Keratinocyte (primary cell): ENCODE measurements at regions not wholly inside any gene's neighbourhood (a gene's known extent, or its start where the extent isn't known, plus 50 kb on each side); places are given as distances from the start of the nearest gene placed in this dataset.

Experiments
- DNase-seq: peaks from one replicate; pipeline ENCODE4 v3.0.0-alpha.2; 2011; ENCODE audit warnings: low read depth, missing footprints, low spot score
- FAIRE-seq: peaks from 2 replicates; lab custom pipeline; 2011; peaks lifted over from hg19 to GRCh38; lab: Jason Lieb, UNC
- H2AFZ ChIP-seq: 2 replicates; pipeline ENCODE4 v1.6.0; 2012; ENCODE audit warnings: low read length, control low read depth, inconsistent platforms; ENCODE audit not compliant: control insufficient read depth
- H3K27ac ChIP-seq: 2 replicates; pipeline ENCODE4 v1.5.1; 2011; ENCODE audit warnings: low read length; ENCODE audit not compliant: control insufficient read depth, insufficient read depth
- H3K27me3 ChIP-seq: 3 replicates; pipeline ENCODE4 v1.6.0; 2011; ENCODE audit warnings: low read length; ENCODE audit not compliant: control insufficient read depth, insufficient read depth; ENCODE audit errors: extremely low read depth
- H3K36me3 ChIP-seq, 2 experiments: 2 replicates in 1 of 2; 3 replicates in 1 of 2; pipeline ENCODE4 v1.5.1; 2011; ENCODE audit warnings: low read length in 2 of 2, mild to moderate bottlenecking in 1 of 2; ENCODE audit not compliant: control insufficient read depth in 2 of 2, insufficient read depth in 2 of 2; ENCODE audit errors: extremely low read depth in 1 of 2
- H3K4me1 ChIP-seq: 3 replicates; pipeline ENCODE4 v1.5.1; 2011; ENCODE audit warnings: low read length; ENCODE audit not compliant: control insufficient read depth, insufficient read depth; ENCODE audit errors: extremely low read depth
- H3K4me2 ChIP-seq: 3 replicates; pipeline ENCODE4 v1.6.0; 2011; ENCODE audit warnings: low read depth, low read length; ENCODE audit not compliant: control insufficient read depth, insufficient read depth; ENCODE audit errors: extremely low read depth
- H3K4me3 ChIP-seq, 3 experiments: fragments of 200-600 bp in 1 of 3; sonication (generic) in 1 of 3; 2 replicates in 2 of 3; 3 replicates in 1 of 3; pipeline ENCODE4 v1.5.1; 2011 to 2016; ENCODE audit warnings: low read length in 3 of 3, mild to moderate bottlenecking in 3 of 3, control low read depth in 2 of 3, inconsistent platforms in 1 of 3, low read depth in 1 of 3, mixed read lengths in 1 of 3, mixed run types in 1 of 3, moderate library complexity in 1 of 3; ENCODE audit not compliant: control insufficient read depth in 2 of 3, insufficient read depth in 2 of 3; ENCODE audit errors: extremely low read depth in 1 of 3
- H3K79me2 ChIP-seq: 2 replicates; pipeline ENCODE4 v1.6.0; 2012; ENCODE audit warnings: low read length; ENCODE audit not compliant: control insufficient read depth, insufficient read depth
- H3K9ac ChIP-seq: 3 replicates; pipeline ENCODE4 v1.6.0; 2011; ENCODE audit warnings: low read length; ENCODE audit not compliant: control insufficient read depth, insufficient read depth; ENCODE audit errors: extremely low read depth
- H3K9me1 ChIP-seq: 3 replicates; pipeline ENCODE4 v1.6.0; 2011; ENCODE audit warnings: low read length; ENCODE audit not compliant: control insufficient read depth, insufficient read depth; ENCODE audit errors: extremely low read depth
- H3K9me3 ChIP-seq: 2 replicates; pipeline ENCODE4 v1.5.1; 2012; ENCODE audit warnings: low read depth, low read length; ENCODE audit not compliant: control insufficient read depth
- H4K20me1 ChIP-seq: 3 replicates; pipeline ENCODE4 v1.6.0; 2011; ENCODE audit warnings: low read length; ENCODE audit not compliant: control insufficient read depth, insufficient read depth; ENCODE audit errors: extremely low read depth
- EZH2 ChIP-seq: IDR thresholded peaks from one replicate; pipeline ENCODE4 v1.6.1; 2012; ENCODE audit warnings: inconsistent platforms, mild to moderate bottlenecking, low read length, moderate library complexity
- dilution Hi-C: fragments of 300-500 bp; cut with MboI; formaldehyde crosslinking; loops from one replicate; pipeline ENCODE4 v1.7.0; 2020; ENCODE audit warnings: low sequenced_read_pairs; ENCODE audit not compliant: extremely low pct_ligation_motif_present
- TF ChIP-seq, protein P1 (sequence below), 3 experiments: IDR thresholded peaks in 1 of 3; conservative IDR thresholded peaks in 1 of 3; optimal IDR thresholded peaks in 1 of 3; 2 replicates in 2 of 3; 3 replicates in 1 of 3; pipeline versions ENCODE3 to v1.5.1; 2011; ENCODE audit warnings: low read length in 3 of 3, mild to moderate bottlenecking in 3 of 3, moderate library complexity in 2 of 3, control low read depth in 1 of 3, inconsistent platforms in 1 of 3; ENCODE audit not compliant: insufficient read depth in 2 of 3; ENCODE audit errors: extremely low read depth in 1 of 3

DNA sequence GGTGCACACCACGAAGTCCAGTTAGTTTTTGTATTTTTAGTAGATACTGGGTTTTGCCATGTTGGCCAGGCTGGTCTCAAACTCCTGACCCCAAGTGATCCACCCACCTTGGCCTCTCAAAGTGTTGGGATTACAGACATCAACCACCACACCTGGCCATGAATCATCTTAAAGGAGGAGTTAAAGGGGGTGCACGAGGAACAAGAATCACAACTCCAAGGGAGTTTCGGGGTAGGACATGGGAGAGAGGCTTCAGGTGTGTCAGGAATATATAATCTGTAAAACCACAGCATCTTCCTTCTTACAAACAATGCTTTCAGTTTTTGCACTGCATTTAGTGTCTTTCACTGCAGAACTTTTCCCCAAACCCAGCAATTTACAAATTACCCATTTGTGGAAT lies 137.4 kb upstream of the SGK1 start:
- H3K9ac ChIP-seq: no peak overlapping the region
- H3K27ac ChIP-seq: no peak overlapping the region
- H3K4me1 ChIP-seq: peaks cover 27% of the 10 kb centered on the region
- no peak for TF ChIP-seq EZH2
- TF ChIP-seq, protein P1, sequence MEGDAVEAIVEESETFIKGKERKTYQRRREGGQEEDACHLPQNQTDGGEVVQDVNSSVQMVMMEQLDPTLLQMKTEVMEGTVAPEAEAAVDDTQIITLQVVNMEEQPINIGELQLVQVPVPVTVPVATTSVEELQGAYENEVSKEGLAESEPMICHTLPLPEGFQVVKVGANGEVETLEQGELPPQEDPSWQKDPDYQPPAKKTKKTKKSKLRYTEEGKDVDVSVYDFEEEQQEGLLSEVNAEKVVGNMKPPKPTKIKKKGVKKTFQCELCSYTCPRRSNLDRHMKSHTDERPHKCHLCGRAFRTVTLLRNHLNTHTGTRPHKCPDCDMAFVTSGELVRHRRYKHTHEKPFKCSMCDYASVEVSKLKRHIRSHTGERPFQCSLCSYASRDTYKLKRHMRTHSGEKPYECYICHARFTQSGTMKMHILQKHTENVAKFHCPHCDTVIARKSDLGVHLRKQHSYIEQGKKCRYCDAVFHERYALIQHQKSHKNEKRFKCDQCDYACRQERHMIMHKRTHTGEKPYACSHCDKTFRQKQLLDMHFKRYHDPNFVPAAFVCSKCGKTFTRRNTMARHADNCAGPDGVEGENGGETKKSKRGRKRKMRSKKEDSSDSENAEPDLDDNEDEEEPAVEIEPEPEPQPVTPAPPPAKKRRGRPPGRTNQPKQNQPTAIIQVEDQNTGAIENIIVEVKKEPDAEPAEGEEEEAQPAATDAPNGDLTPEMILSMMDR (optimal IDR thresholded peaks at IDR 0.05 in 1 of 3, IDR thresholded peaks at IDR 0.05 in 1 of 3, conservative IDR thresholded peaks at IDR 0.05 in 1 of 3; ENCODE audit: extremely low read depth in 1 of 3, insufficient read depth in 2 of 3, low read length in 3 of 3): no peak
- H3K9me1 ChIP-seq: no peaks in the 10 kb centered on the region
- no peaks in the 10 kb centered on the region for H3K36me3 ChIP-seq
- FAIRE-seq: no peak
- no peak for DNase-seq
- no peak overlapping the region for H3K4me2 ChIP-seq
- no peak overlapping the region for H3K4me3 ChIP-seq
- no peaks in the 10 kb centered on the region for H3K79me2 ChIP-seq
- H3K27me3 ChIP-seq: no peaks in the 10 kb centered on the region
- no peak overlapping the region for H2AFZ ChIP-seq
- H4K20me1 ChIP-seq: no peaks in the 10 kb centered on the region
- no peaks in the 10 kb centered on the region for H3K9me3 ChIP-seq
- dilution Hi-C loops: no loop called here

DNA sequence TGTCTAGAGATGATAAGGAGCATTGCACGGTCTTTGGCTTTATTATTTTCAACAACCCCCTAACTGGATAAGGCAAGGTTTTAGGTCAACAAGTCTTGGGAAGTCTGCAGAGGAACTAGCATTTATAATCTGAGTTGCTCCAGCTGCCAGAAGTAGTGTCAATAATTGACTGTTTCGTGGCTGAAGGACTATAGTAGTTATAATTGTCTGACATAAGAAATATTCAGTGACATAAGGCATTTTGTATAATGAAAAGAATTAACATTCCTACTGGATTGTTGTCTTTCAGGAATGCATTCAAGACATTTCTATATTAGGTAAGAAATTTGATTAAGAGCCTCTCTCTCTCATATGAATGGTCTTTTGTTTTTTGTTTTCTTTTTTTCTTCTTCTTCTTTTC lies 136.9 kb upstream of the SGK1 start:
- H2AFZ ChIP-seq: no peak overlapping the region
- no peak overlapping the region for H3K27ac ChIP-seq
- no peaks in the 10 kb centered on the region for H3K27me3 ChIP-seq
- H3K79me2 ChIP-seq: no peaks in the 10 kb centered on the region
- no peak for DNase-seq
- H3K4me1 ChIP-seq: peaks cover 27% of the 10 kb centered on the region
- dilution Hi-C loops: no loop called here
- TF ChIP-seq, protein P1 (optimal IDR thresholded peaks at IDR 0.05 in 1 of 3, IDR thresholded peaks at IDR 0.05 in 1 of 3, conservative IDR thresholded peaks at IDR 0.05 in 1 of 3; ENCODE audit: extremely low read depth in 1 of 3, insufficient read depth in 2 of 3, low read length in 3 of 3): no peak
- no peak for TF ChIP-seq EZH2
- no peak overlapping the region for H3K9ac ChIP-seq
- H3K9me3 ChIP-seq: no peaks in the 10 kb centered on the region
- H3K4me2 ChIP-seq: no peak overlapping the region
- no peaks in the 10 kb centered on the region for H3K9me1 ChIP-seq
- H3K36me3 ChIP-seq: no peaks in the 10 kb centered on the region
- no peaks in the 10 kb centered on the region for H4K20me1 ChIP-seq
- no peak overlapping the region for H3K4me3 ChIP-seq
- FAIRE-seq: no peak
